Type B pancreatic cell (in vitro differentiated cells): ENCODE measurements at regions not wholly inside any gene's neighbourhood (a gene's known extent, or its start where the extent isn't known, plus 50 kb on each side); places are given as distances from the start of the nearest gene placed in this dataset.
"Not testable (repeated sequence)": the region's sequence is repeated elsewhere in the genome, so short reads cannot be mapped to it uniquely, and the experiment has no call there.

Experiments used
- DNase-seq: peaks from one replicate; pipeline ENCODE4 v3.0.0; 2021; ENCODE audit warnings: mixed read lengths; ENCODE audit not compliant: unreplicated experiment; ENCODE audit errors: extremely low spot score
- H3K27ac Mint-ChIP-seq: 2 replicates; pipeline ENCODE4 v1.8.0; 2021; ENCODE audit warnings: mild to moderate bottlenecking, mixed read lengths
- H3K27me3 Mint-ChIP-seq: 2 replicates; pipeline ENCODE4 v1.8.0; 2021; ENCODE audit warnings: mixed read lengths
- H3K36me3 Mint-ChIP-seq: 2 replicates; pipeline ENCODE4 v1.8.0; 2021; ENCODE audit warnings: mixed read lengths
- H3K4me1 Mint-ChIP-seq: one replicate; pipeline ENCODE4 v1.8.0; 2021; ENCODE audit warnings: mixed read lengths; ENCODE audit not compliant: unreplicated experiment
- H3K4me3 Mint-ChIP-seq: 2 replicates; pipeline ENCODE4 v1.8.0; 2021; ENCODE audit warnings: mild to moderate bottlenecking, mixed read lengths
- H3K9me3 Mint-ChIP-seq: 2 replicates; pipeline ENCODE4 v1.8.0; 2021; ENCODE audit warnings: mixed read lengths
- TF ChIP-seq, protein P1 (sequence below): fragments of 200-600 bp; sonication (generic); conservative IDR thresholded peaks from 2 replicates; pipeline ENCODE4 v1.5.0; 2021; ENCODE audit warnings: antibody characterized with exemption, mild to moderate bottlenecking

GRCh38 chr11:95625164-95625900, 164.2 kb downstream of the FAM76B start:
- no peaks in the 10 kb centered on the region for H3K27me3 Mint-ChIP-seq
- no peak for DNase-seq
- H3K9me3 Mint-ChIP-seq: peaks cover 4% of the 10 kb centered on the region
- no peaks in the 10 kb centered on the region for H3K4me1 Mint-ChIP-seq
- TF ChIP-seq, protein P1, sequence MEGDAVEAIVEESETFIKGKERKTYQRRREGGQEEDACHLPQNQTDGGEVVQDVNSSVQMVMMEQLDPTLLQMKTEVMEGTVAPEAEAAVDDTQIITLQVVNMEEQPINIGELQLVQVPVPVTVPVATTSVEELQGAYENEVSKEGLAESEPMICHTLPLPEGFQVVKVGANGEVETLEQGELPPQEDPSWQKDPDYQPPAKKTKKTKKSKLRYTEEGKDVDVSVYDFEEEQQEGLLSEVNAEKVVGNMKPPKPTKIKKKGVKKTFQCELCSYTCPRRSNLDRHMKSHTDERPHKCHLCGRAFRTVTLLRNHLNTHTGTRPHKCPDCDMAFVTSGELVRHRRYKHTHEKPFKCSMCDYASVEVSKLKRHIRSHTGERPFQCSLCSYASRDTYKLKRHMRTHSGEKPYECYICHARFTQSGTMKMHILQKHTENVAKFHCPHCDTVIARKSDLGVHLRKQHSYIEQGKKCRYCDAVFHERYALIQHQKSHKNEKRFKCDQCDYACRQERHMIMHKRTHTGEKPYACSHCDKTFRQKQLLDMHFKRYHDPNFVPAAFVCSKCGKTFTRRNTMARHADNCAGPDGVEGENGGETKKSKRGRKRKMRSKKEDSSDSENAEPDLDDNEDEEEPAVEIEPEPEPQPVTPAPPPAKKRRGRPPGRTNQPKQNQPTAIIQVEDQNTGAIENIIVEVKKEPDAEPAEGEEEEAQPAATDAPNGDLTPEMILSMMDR: no peak
- H3K4me3 Mint-ChIP-seq: no peak overlapping the region
- no peaks in the 10 kb centered on the region for H3K36me3 Mint-ChIP-seq
- no peak overlapping the region for H3K27ac Mint-ChIP-seq

DNA sequence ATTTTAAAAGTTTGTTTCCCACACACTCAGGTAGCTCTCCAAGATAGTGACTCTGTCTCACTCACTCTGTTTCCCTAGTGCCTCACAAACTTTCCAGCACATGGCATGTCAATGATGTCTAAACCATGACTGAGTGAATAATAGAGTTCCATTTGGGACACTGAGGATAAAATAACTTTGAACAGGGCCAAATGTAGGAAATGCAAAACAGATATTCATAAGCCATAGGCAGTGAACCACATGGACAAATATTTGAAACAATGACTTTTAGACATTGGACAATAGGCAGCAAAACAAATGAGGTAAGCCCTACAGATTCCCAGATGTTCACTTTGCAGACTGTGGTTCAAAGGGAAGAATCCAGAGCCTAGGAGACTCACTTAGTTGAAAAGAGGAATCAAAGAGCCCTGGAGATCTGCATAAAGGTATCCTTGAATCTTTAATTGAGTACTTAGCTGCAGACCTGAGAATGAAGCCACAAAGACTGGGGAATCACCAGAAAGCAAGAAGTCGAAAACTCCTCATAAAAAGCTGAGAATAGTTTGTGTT, 173.3 kb downstream of the FAM76B start:
- Mint-ChIP-seq H3K27ac (no peak overlapping the region), H3K4me3 (no peak overlapping the region), H3K36me3 (no peaks in the 10 kb centered on the region), H3K27me3 (no peaks in the 10 kb centered on the region), H3K4me1 (no peaks in the 10 kb centered on the region), H3K9me3 (peaks cover 8% of the 10 kb centered on the region)
- no peak for DNase-seq
- TF ChIP-seq, protein P1: no peak

DNA sequence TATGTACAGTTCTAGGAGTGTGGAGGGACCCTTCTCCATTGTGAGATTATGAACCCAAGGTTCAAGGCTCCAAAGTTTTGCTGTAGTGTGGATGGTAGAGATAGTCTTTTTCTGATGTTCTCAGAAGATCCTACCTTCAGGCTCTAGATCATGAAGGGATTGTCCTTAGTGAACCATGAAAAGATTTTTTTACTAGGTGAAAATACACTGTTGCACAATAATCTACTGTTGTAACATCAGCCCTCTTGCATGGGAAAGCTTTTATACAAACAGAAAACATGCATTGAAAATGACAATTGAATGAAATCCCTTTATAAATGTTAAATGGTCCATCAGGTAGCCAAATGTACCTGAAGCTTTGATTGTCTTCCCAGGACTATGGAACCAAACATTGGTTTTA, 177.8 kb downstream of the FAM76B start:
- Mint-ChIP-seq H3K36me3 (no peaks in the 10 kb centered on the region), H3K27ac (no peak overlapping the region), H3K27me3 (no peaks in the 10 kb centered on the region), H3K4me3 (no peak overlapping the region), H3K9me3 (no peaks in the 10 kb centered on the region), H3K4me1 (no peaks in the 10 kb centered on the region)
- DNase-seq: no peak
- TF ChIP-seq, protein P1: no peak

DNA sequence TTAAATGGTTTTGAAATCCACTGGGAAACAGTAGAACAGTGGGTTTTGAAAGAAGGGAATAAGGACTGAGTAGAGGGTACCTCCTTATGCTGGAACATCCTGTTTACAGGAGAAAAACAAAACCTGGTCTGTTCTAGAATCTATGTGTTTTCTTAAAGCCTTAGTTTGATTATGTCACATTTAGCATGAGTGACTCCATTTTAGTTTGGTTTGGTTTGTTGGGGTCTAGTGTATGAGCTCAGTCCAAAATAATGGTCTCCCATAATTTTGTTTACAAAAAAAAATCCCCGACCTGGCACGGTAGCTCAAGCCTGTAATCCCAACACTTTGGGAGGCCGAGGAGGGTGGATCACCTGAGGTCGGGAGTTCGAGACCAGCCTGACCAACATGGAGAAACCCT, 179.4 kb downstream of the FAM76B start:
- H3K4me3 Mint-ChIP-seq, H3K9me3 Mint-ChIP-seq, H3K27me3 Mint-ChIP-seq, H3K36me3 Mint-ChIP-seq, DNase-seq, H3K27ac Mint-ChIP-seq, H3K4me1 Mint-ChIP-seq: not testable (repeated sequence)

DNA sequence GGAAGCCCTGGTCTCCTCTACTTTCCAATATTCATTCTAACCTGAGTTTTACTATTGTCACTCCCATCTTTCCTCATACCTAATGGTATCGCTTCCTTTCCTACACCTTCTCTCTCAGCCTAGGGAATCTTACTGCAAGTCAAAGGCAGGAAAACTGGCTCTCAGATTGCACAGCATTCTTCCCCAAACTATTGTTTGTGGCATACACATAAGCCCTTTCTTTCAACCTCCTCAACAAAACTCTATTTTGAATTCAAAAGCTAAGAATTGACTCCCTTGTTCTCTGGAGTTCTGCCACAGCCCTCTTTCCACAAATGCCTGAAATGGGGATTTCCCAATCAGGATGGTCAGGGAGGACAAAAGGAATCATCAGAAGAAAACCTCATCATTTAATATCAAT, 181.5 kb downstream of the FAM76B start:
- Mint-ChIP-seq H3K9me3 (no peaks in the 10 kb centered on the region), H3K36me3 (no peaks in the 10 kb centered on the region), H3K4me1 (no peaks in the 10 kb centered on the region), H3K27ac (no peak overlapping the region), H3K4me3 (no peak overlapping the region), H3K27me3 (no peaks in the 10 kb centered on the region)
- TF ChIP-seq, protein P1: no peak
- no peak for DNase-seq

GRCh38 chr11:95606824-95607223, 182.8 kb downstream of the FAM76B start:
- Mint-ChIP-seq H3K27ac (no peak overlapping the region), H3K9me3 (no peaks in the 10 kb centered on the region), H3K36me3 (no peaks in the 10 kb centered on the region), H3K4me3 (no peak overlapping the region), H3K4me1 (no peaks in the 10 kb centered on the region), H3K27me3 (no peaks in the 10 kb centered on the region)
- TF ChIP-seq, protein P1: no peak
- no peak for DNase-seq
